AG08396 (cell line): ENCODE measurements at regions not wholly inside any gene's neighbourhood (a gene's known extent, or its start where the extent isn't known, plus 50 kb on each side); places are given as distances from the start of the nearest gene placed in this dataset.

Source experiments
- DNase-seq: peaks from one replicate; pipeline ENCODE4 v3.0.0; 2012; ENCODE audit warnings: low spot score, mixed read lengths

- no peak for DNase-seq
Measured at GRCh38 chr2:14910654-14911053, 278.1 kb downstream of the LRATD1 start.

GRCh38 chr2:14915983-14916382 lies 283.5 kb downstream of the LRATD1 start:
- no peak for DNase-seq

GRCh38 chr2:14923820-14924580 lies 291.5 kb downstream of the LRATD1 start:
- no peak for DNase-seq

DNA sequence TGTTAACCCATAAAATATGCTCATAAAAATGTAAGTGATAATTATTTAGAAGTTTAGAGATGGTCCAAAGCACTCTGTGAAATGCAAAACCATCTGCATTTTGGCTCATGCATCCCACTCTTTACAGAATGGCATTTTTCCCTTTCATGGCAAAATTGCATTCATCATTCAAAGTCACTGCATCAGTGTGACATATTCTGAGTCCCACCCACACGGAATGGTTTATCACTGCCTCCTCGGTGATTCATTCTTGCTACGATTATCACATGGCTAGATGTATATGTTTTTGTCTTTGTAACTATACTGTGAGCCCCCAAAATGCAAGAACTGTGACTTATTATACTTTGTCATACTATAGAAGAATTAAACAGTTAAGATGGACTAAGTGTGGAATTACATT lies 293.0 kb downstream of the LRATD1 start:
- no peak for DNase-seq

GRCh38 chr2:14927021-14927564 lies 294.6 kb downstream of the LRATD1 start:
- no peak for DNase-seq

GRCh38 chr2:14928056-14928455 lies 295.5 kb downstream of the LRATD1 start:
- DNase-seq = no peak

- DNase-seq = no peak
Measured at GRCh38 chr2:14930441-14930840, 297.9 kb downstream of the LRATD1 start.

DNA sequence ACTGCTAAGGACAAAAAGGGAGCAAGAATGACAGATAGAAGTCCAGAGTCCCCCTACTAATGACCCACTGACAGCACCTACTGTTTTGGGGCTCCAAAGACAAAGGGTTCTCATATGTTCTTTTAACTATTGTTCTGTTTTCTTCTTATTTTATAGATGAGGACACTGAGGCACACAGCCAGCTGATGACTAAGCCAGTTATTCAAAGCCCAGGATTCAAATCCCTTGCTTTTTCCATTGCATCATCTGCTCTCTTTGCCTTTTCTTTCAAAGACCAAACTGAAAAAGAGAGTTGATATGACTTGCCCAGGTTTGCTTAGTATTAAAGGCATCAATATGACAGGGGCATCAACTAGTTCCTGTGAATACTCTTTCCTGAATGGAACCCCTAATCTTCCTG lies 299.8 kb downstream of the LRATD1 start:
- DNase-seq = no peak

DNA sequence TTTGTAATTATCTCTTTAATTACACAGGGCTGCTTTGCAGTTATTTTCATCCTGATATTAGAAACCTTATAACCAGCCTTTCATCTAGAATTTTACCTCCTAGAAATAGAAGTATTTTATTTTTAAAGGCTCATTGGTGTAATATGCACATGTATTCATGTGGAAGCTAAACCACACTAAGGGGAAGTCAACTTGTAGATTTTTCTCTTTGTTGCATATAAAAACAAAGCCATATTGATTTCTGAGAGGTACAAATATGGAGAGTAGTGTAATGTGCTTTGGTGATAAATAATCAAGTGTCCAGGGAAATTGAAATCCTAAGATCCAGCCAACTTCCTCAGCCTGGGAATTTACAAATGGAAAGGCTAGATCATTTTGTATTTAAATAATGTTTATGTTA lies 301.2 kb downstream of the LRATD1 start:
- DNase-seq = no peak

- DNase-seq = no peak
Measured at GRCh38 chr2:14936426-14936825, 303.9 kb downstream of the LRATD1 start.

- no peak for DNase-seq
Measured at GRCh38 chr2:14937336-14937735, 304.8 kb downstream of the LRATD1 start.

GRCh38 chr2:14941151-14941631 lies 308.7 kb downstream of the LRATD1 start:
- no peak for DNase-seq

DNA sequence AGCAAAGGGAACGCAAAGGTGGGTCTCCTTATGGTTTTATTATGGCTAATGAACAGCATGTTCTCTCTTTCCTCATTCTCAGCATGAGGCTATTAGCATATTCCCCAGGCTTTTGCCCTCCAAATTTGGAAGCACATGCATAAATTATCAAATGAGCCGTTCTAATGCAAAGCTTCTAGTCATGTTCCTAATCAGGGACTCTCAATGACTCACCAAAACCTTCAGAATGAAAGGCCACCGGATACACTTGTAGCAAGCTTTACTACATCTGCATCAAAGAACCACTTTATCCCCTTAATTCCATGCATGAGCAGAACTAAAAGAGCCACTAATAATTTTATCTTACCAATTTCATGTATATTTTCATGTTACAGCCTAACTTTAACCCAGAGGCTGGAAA lies 310.5 kb downstream of the LRATD1 start:
- DNase-seq = no peak

- no peak for DNase-seq
Measured at GRCh38 chr2:14944562-14945346, 312.2 kb downstream of the LRATD1 start.

DNA sequence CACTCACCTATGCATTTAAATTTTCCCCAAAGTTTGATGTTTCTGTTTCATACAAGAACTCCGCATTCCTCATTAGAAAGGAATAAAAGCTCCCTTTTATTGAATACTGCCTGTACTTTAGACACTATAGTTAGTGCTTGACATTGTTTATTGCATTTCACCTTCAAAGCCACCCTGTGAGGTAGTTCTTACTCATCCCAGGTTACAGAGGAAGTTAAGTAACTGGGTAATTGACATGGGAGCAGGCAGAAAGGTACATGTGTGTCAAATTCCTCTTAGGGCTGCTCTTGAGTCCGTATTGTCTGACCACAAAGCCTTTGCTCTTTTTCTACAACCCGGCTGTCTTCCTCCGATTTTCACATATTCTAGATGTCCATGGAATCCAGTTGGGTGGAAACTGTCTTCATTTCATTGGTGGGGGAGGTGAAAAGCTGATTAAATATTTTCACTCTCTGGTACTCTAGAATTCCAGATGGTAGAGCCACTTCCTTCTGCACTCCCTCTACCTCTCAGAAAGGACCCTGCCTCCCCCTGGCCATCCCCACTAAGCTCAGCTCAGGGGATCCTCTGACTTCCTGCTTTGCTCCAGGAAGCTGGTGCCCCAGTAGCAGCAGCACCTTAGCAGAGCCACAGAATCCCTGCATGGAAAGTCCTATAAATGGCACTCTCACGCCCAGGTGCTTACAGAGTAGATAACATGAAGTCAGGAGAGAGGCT lies 319.2 kb downstream of the LRATD1 start:
- no peak for DNase-seq

GRCh38 chr2:14952400-14952963 lies 320.0 kb downstream of the LRATD1 start:
- DNase-seq = no peak

DNA sequence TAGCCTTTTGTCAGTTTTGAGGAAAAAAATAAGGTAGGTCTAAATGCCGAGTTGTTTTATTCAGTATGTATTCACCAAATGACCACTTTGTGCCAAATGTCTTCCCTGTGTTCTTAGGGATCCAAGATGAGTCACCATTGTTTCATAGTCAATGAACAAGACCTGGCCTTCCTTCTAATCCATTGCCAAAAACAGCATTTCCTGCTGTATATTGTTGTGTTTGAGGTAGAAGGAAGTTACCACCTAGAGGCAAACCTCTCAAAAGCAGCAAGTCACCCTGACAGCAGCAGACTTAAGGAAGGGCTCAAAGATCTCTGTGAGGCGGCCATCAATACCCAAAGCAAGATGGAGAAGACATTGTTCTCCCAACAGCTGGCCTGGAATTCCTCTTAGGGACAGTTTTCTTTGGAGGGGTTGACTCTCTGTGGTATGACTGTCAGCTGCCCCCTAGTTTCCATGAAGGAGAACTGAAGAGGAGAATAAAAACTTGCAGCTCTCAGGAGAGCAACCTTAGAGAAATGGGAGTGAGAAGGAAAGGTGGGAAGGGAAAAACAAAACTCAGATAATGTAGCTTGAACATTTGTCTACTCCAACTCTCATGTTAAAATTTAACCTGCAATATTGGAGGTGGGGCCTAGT lies 328.3 kb downstream of the LRATD1 start:
- no peak for DNase-seq

- DNase-seq = no peak
Measured at GRCh38 chr2:14967729-14968128, 335.2 kb downstream of the LRATD1 start.

- no peak for DNase-seq
Measured at GRCh38 chr2:14975381-14975780, 342.9 kb downstream of the LRATD1 start.

DNA sequence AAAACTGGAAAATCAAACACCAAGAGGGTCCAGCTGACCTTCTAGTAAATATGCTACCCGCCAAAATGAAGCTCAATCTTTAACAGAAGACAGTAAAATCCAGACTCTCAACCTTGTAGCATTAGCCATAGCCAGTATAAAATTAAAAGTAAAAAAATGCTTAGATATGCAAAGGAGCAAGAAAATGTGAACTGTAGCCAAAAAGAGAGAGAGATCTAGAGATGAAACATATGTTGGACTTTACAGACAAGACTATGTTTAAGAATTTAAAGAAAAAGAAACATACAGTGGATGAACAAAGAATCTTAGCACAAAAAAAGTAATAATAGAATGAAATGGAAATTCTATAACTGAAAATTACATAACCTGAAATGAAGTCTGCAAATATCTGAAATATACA lies 344.5 kb downstream of the LRATD1 start:
- DNase-seq = no peak

DNA sequence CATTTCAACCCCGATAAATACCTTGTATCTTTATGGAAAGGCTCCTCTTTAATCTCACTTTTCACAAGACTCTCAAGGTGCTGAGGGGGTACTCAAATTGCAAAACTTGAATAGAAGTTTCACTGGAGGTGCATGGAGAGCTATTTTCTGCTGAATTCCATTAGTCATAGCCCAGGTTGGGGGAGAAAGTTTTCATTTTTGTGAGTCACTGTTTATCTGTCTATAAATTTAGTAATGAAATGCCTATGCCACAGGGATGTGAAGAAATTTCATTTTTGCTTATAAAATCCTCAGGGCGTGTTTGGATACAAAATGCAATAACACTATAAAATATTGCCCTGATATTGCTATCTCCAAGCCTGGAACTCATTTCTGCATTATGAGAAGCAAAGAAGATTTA lies 346.3 kb downstream of the LRATD1 start:
- DNase-seq = no peak

GRCh38 chr2:14982790-14983189 lies 350.3 kb downstream of the LRATD1 start:
- no peak for DNase-seq
